ENCODE measurements at regions not wholly inside any gene's neighbourhood (a gene's known extent, or its start where the extent isn't known, plus 50 kb on each side); places are given as distances from the start of the nearest gene placed in this dataset.

DNA sequence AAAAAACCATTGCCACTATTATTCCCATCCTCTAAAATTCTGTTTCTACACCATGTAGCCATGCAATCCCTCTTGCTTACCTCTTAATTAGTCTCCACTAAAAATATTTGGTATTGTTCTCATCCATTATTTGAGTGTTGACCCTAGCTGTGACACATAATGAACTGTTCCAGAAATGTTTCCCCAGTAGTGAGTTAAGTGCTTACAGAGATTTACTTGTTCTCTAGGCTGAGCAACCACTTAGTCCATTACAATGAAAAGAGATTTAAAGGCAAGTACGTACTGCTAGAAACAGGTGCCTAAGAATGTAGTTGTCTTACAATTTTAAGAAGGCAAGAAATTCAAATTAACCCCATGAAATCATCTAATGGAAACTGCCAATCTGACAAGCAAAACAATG, 112.7 kb upstream of the PTPN13 start:
- TF ChIP-seq, protein P1, sequence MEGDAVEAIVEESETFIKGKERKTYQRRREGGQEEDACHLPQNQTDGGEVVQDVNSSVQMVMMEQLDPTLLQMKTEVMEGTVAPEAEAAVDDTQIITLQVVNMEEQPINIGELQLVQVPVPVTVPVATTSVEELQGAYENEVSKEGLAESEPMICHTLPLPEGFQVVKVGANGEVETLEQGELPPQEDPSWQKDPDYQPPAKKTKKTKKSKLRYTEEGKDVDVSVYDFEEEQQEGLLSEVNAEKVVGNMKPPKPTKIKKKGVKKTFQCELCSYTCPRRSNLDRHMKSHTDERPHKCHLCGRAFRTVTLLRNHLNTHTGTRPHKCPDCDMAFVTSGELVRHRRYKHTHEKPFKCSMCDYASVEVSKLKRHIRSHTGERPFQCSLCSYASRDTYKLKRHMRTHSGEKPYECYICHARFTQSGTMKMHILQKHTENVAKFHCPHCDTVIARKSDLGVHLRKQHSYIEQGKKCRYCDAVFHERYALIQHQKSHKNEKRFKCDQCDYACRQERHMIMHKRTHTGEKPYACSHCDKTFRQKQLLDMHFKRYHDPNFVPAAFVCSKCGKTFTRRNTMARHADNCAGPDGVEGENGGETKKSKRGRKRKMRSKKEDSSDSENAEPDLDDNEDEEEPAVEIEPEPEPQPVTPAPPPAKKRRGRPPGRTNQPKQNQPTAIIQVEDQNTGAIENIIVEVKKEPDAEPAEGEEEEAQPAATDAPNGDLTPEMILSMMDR (conservative IDR thresholded peaks at IDR 0.05; ENCODE audit: low read depth, low read length): no peak
- no peak for DNase-seq (ENCODE audit: low read depth)
- no peak overlapping the region for H3K4me3 ChIP-seq (ENCODE audit: low read depth, low read length)

DNA sequence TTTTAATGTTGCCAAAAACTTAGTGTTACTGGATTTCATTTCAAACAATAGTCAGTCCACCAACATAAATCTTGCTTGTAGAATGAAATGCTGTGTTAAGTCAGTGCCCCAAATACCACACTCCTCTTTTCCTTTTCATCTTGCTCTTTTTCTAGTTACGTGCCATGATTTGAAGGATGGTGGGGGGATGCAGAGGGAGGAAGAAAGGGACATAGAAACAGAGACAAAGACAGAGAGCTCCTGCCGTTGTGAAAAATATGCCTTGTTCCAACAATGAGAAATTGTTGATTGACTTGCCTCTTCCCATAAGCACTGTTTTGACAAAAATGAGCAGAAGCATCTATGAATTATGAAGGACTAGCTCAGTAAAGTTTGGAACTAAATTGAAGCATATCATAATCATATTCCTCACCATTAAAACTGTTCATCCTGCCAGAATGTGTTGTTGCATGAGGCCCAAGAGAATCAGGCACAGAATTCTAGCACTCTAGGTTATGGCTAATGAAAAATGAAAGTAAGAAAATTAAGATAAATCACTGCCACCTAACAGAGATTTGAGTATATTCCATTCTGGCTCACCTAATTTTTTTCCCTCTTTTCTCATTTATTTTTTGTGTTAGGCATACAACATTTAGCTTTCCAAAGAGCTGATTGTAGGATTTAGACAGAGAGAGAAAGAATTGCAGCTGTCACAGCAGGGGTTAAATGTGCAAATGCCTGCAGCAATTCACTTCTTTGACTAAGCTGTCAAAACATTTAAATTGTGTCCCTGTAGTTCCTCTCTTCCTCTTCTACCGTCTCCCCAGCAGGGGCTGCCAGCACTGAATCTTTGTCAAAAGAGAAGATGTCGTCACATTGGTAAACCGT, 111.6 kb upstream of the PTPN13 start:
- DNase-seq (ENCODE audit: low read depth): no peak
- H3K4me3 ChIP-seq (ENCODE audit: low read depth, low read length): no peak overlapping the region
- TF ChIP-seq, protein P1 (conservative IDR thresholded peaks at IDR 0.05; ENCODE audit: low read depth, low read length): peak; percentile 27

DNA sequence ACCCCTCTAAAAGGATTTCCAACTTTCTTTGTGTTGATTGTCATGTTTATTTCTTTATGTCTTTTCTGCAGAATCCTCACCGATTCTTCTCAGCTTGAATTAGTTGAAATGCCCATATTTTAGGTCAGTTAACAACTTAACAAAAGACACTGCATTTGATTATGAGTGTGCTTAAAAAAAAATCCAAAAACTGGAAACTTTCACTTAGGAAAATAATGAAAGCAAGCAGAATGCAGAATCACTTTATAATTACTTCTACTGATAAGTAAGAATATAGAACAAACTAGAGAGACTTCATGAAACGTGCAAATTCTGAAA, 111.0 kb upstream of the PTPN13 start:
- no peak overlapping the region for H3K4me3 ChIP-seq (ENCODE audit: low read depth, low read length)
- TF ChIP-seq, protein P1 (conservative IDR thresholded peaks at IDR 0.05; ENCODE audit: low read depth, low read length): no peak
- no peak for DNase-seq (ENCODE audit: low read depth)

DNA sequence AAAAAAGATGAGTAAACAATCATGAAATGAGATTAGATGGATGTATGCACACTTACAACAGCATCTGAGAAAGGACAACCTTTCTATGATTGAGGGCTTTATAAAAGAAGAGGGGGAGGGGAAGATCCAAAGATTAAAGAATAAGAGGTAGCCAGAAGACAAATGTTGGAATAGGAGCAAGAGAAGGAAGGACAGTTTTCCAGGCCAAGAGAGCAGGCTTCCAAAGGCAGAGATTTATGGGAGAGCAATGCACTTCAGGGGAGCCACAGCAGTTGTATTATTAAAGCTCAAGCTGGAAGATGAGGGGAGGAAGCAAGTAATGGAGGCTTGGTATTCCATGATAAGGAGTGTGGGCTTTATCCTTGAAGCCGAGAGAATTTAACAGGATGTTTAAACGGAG, 110.3 kb upstream of the PTPN13 start:
- TF ChIP-seq, protein P1 (conservative IDR thresholded peaks at IDR 0.05; ENCODE audit: low read depth, low read length): no peak
- no peak for DNase-seq (ENCODE audit: low read depth)
- H3K4me3 ChIP-seq (ENCODE audit: low read depth, low read length): no peak overlapping the region

DNA sequence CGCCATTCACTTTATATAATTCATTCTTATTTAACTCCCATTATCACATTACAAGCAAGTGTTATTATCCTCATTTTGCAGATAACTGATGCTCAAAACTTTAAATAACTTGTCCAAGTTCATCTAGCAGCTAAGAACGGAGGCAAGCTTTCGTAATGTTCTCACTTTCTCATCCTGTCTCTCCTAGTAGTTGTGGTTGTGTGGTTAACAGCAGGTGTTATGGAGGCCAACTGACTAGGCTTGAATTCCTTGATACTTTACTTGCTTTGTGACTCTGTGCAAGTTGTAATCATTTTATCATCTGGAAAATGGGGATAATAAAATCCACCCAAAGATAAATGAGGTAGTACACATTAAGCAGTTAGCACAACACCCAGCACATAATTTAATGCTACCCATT, 109.9 kb upstream of the PTPN13 start:
- no peak overlapping the region for H3K4me3 ChIP-seq (ENCODE audit: low read depth, low read length)
- DNase-seq (ENCODE audit: low read depth): no peak
- TF ChIP-seq, protein P1 (conservative IDR thresholded peaks at IDR 0.05; ENCODE audit: low read depth, low read length): no peak

DNA sequence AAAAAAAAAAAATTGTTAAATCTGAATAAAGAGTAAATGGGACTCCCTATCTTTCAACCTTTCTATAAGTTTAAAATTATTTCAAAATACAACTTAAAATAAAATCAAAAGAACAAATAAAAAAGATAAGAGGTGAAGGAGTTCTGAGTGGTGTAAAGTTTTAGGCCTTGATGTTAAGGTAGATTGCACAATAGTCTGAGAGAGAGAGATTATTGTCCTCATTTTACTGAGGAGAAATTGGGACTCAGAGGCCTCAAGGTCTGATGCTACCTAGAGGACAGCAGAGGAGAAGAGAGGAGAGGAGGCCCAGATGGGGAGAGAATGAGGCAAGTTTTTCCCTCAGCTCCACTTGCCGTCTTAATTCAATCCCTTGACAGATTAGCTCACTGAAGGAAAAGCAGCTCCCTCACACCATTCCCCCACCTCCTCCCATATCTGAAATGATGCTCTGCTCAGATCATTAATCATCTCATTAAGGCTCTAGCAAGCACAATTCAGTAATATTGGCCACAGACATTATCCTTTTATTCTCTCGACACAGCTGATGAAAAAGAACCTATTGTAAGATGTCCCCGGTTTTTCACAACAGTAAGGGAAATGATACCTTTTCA, 106.3 kb upstream of the PTPN13 start:
- TF ChIP-seq, protein P1 (conservative IDR thresholded peaks at IDR 0.05; ENCODE audit: low read depth, low read length): no peak
- H3K4me3 ChIP-seq (ENCODE audit: low read depth, low read length): no peak overlapping the region
- DNase-seq (ENCODE audit: low read depth): no peak

DNA sequence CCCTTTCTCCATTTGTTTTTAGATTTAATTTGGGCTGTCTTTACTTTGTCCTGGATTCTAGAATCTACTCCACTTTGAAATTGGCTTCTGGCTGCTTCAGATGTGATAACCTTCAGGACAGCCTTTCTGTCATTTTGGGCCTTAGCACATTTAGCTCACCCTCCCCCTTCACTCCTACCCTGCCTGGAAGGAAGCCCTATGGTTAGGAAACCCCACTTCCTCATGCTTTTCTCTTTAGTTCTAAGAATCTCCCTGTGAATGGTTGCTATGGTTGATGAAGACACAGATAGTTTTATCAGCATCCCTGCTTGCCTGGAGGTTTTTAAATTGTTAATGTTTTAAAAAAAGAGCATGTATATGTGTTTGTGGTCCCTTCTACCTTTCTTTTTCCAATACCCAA, 100.7 kb upstream of the PTPN13 start:
- DNase-seq (ENCODE audit: low read depth): no peak
- TF ChIP-seq, protein P1 (conservative IDR thresholded peaks at IDR 0.05; ENCODE audit: low read depth, low read length): no peak
- H3K4me3 ChIP-seq (ENCODE audit: low read depth, low read length): no peak overlapping the region
